Heart right ventricle (tissue), 16 donors: ENCODE measurements at regions not wholly inside any gene's neighbourhood (a gene's known extent, or its start where the extent isn't known, plus 50 kb on each side); places are given as distances from the start of the nearest gene placed in this dataset.
A peak's percentile ranks its signal among the peaks of the same experiment; 100 is the strongest.

ENCODE experiments used
- ATAC-seq, 8 donors: fragments of 200-7000 bp; cut with Tn5 transposase; one replicate each; pipeline ENCODE4 v1.9.1; 2020; ENCODE audit warnings: mild to moderate bottlenecking in 8 of 8, moderate library complexity in 8 of 8, moderate number of reproducible peaks in 1 of 8
- DNase-seq, 2 donors: peaks; one replicate each; pipeline ENCODE4 v3.0.0-alpha.2; 2020
- H3K27ac ChIP-seq, 10 donors: fragments of 200-600 bp; sonication (generic) in 2 of 10; one replicate each; pipeline versions ENCODE4 v1.5.0 to v1.8.0; 2020 to 2022; ENCODE audit warnings: mild to moderate bottlenecking in 3 of 10
- H3K27me3 ChIP-seq, 7 donors: fragments of 200-600 bp; one replicate each; pipeline ENCODE4 v1.8.0; 2021 to 2022; ENCODE audit warnings: mild to moderate bottlenecking in 2 of 7
- H3K36me3 ChIP-seq, 9 donors: fragments of 200-600 bp; sonication (generic) in 1 of 9; one replicate each; pipeline versions ENCODE4 v1.5.0 to v1.8.0; 2020 to 2022; ENCODE audit warnings: mild to moderate bottlenecking in 2 of 9
- H3K4me1 ChIP-seq, 9 donors: fragments of 200-600 bp; sonication (generic) in 1 of 9; one replicate each; pipeline versions ENCODE4 v1.5.0 to v1.8.0; 2020 to 2022; ENCODE audit warnings: mild to moderate bottlenecking in 4 of 9
- H3K4me3 ChIP-seq, 10 donors: fragments of 200-600 bp; sonication (generic) in 2 of 10; one replicate each; pipeline versions ENCODE4 v1.5.0 to v1.8.0; 2020 to 2022; ENCODE audit warnings: mild to moderate bottlenecking in 7 of 10, moderate library complexity in 2 of 10
- H3K9me3 ChIP-seq, 11 donors: fragments of 200-600 bp in 10 of 11; sonication (generic) in 2 of 11; one replicate each; pipeline versions ENCODE4 v1.5.0 to v1.8.0; 2013 to 2022; ENCODE audit warnings: mild to moderate bottlenecking in 2 of 11, control low read depth in 1 of 11, moderate library complexity in 1 of 11
- CTCF ChIP-seq, 9 donors: fragments of 200-600 bp; sonication (generic) in 2 of 9; IDR thresholded peaks; one replicate each; pipeline versions ENCODE4 v1.5.0 to v1.8.0; 2021 to 2022; ENCODE audit warnings: antibody characterized with exemption in 9 of 9, mild to moderate bottlenecking in 5 of 9, moderate library complexity in 1 of 9
- WGBS, 2 donors: extraction: QIAGEN DNeasy Blood & Tissue Kit; methylation state at CpG; one replicate each; pipeline ENCODE4 v1.1.7; 2013; ENCODE audit warnings: inconsistent platforms in 1 of 2; 5-methylcytosine and 5-hydroxymethylcytosine counted together
- intact Hi-C, 10 donors: fragments of 100-400 bp; cut with DNase I; formaldehyde crosslinking; loops; one replicate each; pipeline versions ENCODE4 v1.11.1 to v1.14.2; 2022
- donor health status: Arrhythmogenic right ventricular cardiomyopathy.
- donor health status: ischemic (EF 13 %, LVEDD 7.1; RV severe dilation, severe dysfunction).
- donor health status: healthy with polysubstance abuse.
- donor health status: DM: no; HTN: yes; CAD: no.
- donor health status: DM: no; HTN: no; CAD: no.
- donor health status: ischemic (EF 25% LVEDD 6.9; RV normal size, moderate dysfunction).
- donor health status: ischemic (EF 25% LVEDD 5.7; RV mildly dilated, moderate dysfunction).
- donor health status: healthy.
- donor health status: DM: yes; HTN: yes; CAD: no.
- donor health status: Ischemic cardiomyopathy.
- donor health status: ischemic (EF 35%, LVEDD 5.7; RV mildly dilated, moderate dysfunction).
- donor health status: nonischemic (EF 11% LVEDD 7.7; RV severe dilation, severe dysfunction).
- donor health status: DM: yes; HTN: yes; CAD: no.
- donor health status: PGD.
- donor health status: ischemic (EF 29% LVEDD 5.4; RV normal size, mild dysfunction).
- donor health status: nonischemic (EF 23%, LVEDD 6.1; RV moderate dilation, normal function).

DNA sequence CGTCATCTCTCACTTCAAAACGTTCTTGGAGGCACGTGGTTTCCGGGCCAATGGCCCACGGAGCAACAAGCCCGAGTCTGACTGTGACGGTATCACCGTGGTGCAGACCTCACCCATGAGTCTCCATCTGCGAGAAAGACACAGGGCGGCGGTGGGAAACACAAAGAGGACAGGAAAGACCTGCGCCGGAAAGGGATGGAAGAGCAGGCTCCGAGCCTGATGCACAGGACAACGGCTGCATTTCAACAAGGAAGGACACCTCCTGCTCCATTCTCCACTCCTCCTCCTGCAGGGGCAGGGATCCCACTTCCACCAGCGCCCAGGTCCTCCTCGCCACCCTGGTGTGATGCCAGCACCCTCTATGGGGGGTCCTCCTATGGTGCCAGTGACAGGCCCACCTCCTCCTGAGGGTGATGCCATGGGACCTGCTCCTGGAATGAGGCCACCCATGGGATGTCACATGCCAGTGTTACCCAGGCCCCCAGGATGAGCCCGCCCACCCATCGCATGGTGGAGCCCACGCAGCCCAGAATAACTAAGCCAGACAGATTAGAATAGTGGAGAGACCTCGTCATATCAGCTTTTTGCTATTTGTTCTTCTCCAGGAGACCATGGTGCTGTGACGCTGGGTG, 73.0 kb upstream of the PCSK6 start:
- 84 to 88% methylated on average over 22 of the region's 22 CpGs for WGBS, 2 donors
- DNase-seq (no peak), ATAC-seq (no peak)
- intact Hi-C loops, result no loop called here
- no peak overlapping the region for H3K4me3 ChIP-seq
- peaks cover 0 to 14% (median 0%) of the 10 kb centered on the region in 9 donors for H3K4me1 ChIP-seq
- no peak overlapping the region for H3K27ac ChIP-seq
- H3K27me3 ChIP-seq, result peaks cover 0 to 9% (median 2%) of the 10 kb centered on the region in 7 donors
- TF ChIP-seq CTCF (IDR thresholded peaks at IDR 0.05), result no peak
- no peaks in the 10 kb centered on the region for H3K36me3 ChIP-seq
- no peaks in the 10 kb centered on the region for H3K9me3 ChIP-seq

DNA sequence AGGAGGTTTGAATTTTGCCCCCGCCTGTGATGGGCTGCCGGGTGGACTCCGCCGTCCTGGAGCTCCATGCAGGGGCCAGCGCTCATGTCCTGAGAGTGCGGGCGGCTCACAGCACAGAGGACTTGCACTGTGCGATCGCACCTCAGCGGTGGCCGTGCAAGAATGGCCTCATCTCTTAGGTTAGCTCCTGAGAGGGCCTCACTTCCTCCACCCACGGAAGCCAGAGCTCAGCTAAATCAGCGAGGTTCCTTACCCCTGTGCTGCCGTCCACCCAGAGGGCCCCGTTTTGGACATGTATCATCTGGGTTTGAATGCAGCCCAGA, 72.0 kb upstream of the PCSK6 start:
- Histone ChIP-seq H3K36me3 (no peaks in the 10 kb centered on the region), H3K27ac (no peak overlapping the region), H3K4me1 (peaks cover 0 to 14% (median 0%) of the 10 kb centered on the region in 9 donors), H3K27me3 (peaks cover 0 to 11% (median 4%) of the 10 kb centered on the region in 7 donors), H3K9me3 (no peaks in the 10 kb centered on the region), H3K4me3 (no peak overlapping the region)
- DNase-seq (no peak), ATAC-seq (no peak)
- intact Hi-C loops, result no loop called here
- no peak for TF ChIP-seq CTCF (IDR thresholded peaks at IDR 0.05)
- 89 to 91% methylated on average over 15 of the region's 15 CpGs for WGBS, 2 donors

DNA sequence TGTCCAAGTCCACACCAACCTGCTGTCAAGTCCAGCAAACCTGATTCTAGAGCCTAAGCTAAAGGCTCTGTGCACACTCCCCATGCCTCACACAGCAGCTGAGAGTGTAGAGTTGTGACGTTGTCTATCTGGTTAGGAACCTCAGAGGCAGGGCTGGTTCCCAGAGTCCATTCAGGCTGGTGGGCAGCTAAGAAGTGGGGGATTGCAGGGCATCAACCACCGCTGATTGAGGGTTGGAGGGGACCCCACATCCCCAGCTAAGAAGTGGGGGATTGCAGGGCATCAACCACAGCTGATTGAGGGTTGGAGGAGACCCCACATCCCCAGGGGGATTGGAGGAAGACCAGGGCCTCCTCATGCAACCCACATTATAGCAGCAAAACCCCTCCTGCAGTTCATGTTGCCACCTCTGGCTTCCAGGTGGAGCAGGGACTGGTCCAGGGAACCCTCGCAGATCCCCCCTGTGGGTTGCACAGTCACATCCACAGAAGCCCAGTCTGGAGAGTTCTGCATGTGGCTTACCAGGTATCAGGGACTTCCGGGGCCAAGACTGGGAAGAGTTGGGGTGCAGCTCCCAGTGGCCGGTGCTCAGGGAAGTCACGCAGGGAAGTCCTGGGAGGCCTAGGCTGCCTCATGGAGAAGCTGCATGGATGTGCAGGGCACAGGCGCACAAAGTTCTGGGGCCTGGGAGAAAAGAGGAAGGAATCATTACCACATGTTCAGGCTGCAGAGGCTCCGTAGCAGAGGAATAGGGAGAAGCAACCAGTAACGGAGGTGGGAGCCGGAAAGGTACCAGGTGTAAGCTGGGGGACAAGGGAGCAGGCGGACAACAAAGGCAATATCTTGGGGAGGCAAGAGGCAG, 71.4 kb upstream of the PCSK6 start:
- Histone ChIP-seq H3K9me3 (no peaks in the 10 kb centered on the region), H3K4me1 (peaks cover 0 to 14% (median 0%) of the 10 kb centered on the region in 9 donors), H3K36me3 (no peaks in the 10 kb centered on the region), H3K27ac (no peak overlapping the region), H3K4me3 (no peak overlapping the region), H3K27me3 (peaks cover 0 to 11% (median 4%) of the 10 kb centered on the region in 7 donors)
- DNase-seq (no peak), ATAC-seq (no peak)
- intact Hi-C loops, result no loop called here
- no peak for TF ChIP-seq CTCF (IDR thresholded peaks at IDR 0.05)
- 90 to 92% methylated on average over 11 of the region's 11 CpGs for WGBS, 2 donors

DNA sequence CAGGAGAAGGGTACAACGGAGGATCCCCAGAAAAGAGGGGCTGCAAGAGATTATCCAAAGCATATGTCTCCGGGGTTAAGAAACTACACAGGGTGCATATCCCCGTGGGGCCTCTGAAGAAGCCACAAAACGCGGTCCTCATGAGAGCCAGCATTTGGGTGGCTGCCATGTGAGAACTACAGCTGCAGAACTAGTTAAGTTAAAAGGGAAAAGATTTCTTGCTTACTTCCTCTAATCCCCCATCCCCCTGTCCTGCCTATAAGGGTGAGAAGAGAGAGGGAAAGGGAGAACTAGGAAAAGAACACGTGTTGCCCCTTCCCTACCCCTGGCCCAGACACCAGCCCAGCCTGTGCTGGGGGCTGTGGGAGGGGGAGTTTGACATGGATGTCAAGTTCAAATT, 70.4 kb upstream of the PCSK6 start:
- DNase-seq, result no peak
- Histone ChIP-seq H3K27me3 (peaks cover 0 to 11% (median 4%) of the 10 kb centered on the region in 7 donors), H3K9me3 (no peaks in the 10 kb centered on the region), H3K4me1 (peaks cover 0 to 14% (median 0%) of the 10 kb centered on the region in 9 donors), H3K36me3 (no peaks in the 10 kb centered on the region), H3K27ac (no peak overlapping the region), H3K4me3 (no peak overlapping the region)
- 32 to 43% methylated on average over 6 of the region's 6 CpGs for whole genome bisulfite sequencing, 2 donors
- ATAC-seq, result peak in 3 of 8 donors; percentile 33 to 62 (median 43)
- TF ChIP-seq CTCF (IDR thresholded peaks at IDR 0.05), result no peak
- intact Hi-C loops, result no loop called here
